ENCODE measurements at regions not wholly inside any gene's neighbourhood (a gene's known extent, or its start where the extent isn't known, plus 50 kb on each side); places are given as distances from the start of the nearest gene placed in this dataset.

DNA sequence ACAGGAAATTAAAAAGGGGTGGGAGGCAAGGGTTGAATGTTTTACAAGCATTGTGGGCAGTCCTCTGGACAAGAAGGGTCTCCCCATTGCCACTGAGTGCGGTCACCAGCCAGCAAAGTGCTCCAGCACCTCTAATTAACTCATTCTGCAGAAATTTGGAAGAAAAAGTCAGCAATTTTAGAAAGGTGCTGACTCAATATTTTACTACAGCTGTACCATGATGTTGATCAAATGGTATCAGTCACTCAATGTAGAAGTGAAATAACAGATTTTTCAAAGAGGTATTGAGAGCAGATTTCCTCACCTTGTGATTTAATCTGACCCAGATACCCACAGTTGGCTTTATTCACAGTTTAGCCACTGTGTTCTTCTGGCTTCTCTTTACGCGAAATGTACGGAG lies 96.7 kb downstream of the PMP22 start:
- H3K9me3 ChIP-seq (ENCODE audit: insufficient read depth in 2 of 2, low read depth in 1 of 2, low read length in 1 of 2): no peaks in the 10 kb centered on the region; a peak in 1 of 4 replicates
- no peak overlapping the region for H3K23ac ChIP-seq (ENCODE audit: insufficient read length)
- no peak for TF ChIP-seq EP300 (IDR thresholded peaks at IDR 0.05; ENCODE audit: borderline replicate concordance in 1 of 2, low read depth in 2 of 2, low read length in 2 of 2)
- no peak for TF ChIP-seq JUN (IDR thresholded peaks at IDR 0.05; ENCODE audit: low read depth, low read length)
- TF ChIP-seq CTBP2 (IDR thresholded peaks at IDR 0.05; ENCODE audit: borderline replicate concordance, insufficient read depth, insufficient read length, low read length): no peak
- no peak for TF ChIP-seq BRCA1 (IDR thresholded peaks at IDR 0.05; ENCODE audit: low read depth, low read length)
- TF ChIP-seq BCL11A (IDR thresholded peaks at IDR 0.05; ENCODE audit: low read depth in 2 of 2, low read length in 2 of 2): no peak
- no peak for TF ChIP-seq MAFK (IDR thresholded peaks at IDR 0.05; ENCODE audit: low read depth, low read length)
- no peak for TF ChIP-seq GTF2F1 (IDR thresholded peaks at IDR 0.05; ENCODE audit: borderline replicate concordance, low read depth, low read length)
- TF ChIP-seq, protein P1, sequence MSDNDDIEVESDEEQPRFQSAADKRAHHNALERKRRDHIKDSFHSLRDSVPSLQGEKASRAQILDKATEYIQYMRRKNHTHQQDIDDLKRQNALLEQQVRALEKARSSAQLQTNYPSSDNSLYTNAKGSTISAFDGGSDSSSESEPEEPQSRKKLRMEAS (IDR thresholded peaks at IDR 0.05): no peak
- no peak overlapping the region for H3K9ac ChIP-seq (replicated peaks in 1 of 4; ENCODE audit: extremely low read depth in 1 of 4, low read depth in 3 of 4, low read length in 3 of 4)
- H2BK20ac ChIP-seq (ENCODE audit: low read length): no peak overlapping the region
- POLR2A ChIA-PET (ENCODE audit: partially characterized antibody): no interaction called here
- no peaks in the 10 kb centered on the region for H3K79me2 ChIP-seq (ENCODE audit: control insufficient read depth in 1 of 2, insufficient read depth in 2 of 2, low read length in 2 of 2)
- H3K36me3 ChIP-seq (ENCODE audit: control insufficient read depth in 2 of 4, insufficient read depth in 4 of 4, low read length in 3 of 4): no peaks in the 10 kb centered on the region
- no peak overlapping the region for H3K4me3 ChIP-seq (ENCODE audit: extremely low read depth in 1 of 4, insufficient read depth in 2 of 4, low read depth in 3 of 4, low read length in 4 of 4)
- no peak overlapping the region for H3K4ac ChIP-seq (replicated peaks; ENCODE audit: insufficient read length, low read depth, low read length)
- no peak overlapping the region for H3K4me2 ChIP-seq (ENCODE audit: insufficient read depth in 1 of 2, low read depth in 2 of 2, low read length in 2 of 2)
- H2BK120ac ChIP-seq (replicated peaks; ENCODE audit: low read depth, low read length): no peak overlapping the region
- no peak overlapping the region for H4K5ac ChIP-seq (ENCODE audit: insufficient read length, low read depth, low read length)
- H2BK12ac ChIP-seq (ENCODE audit: low read depth, low read length): 0 out of 2 replicates have a peak overlapping the region, but pooled peaks have one; percentile 54
- H2BK5ac ChIP-seq (ENCODE audit: low read depth, low read length): no peak overlapping the region
- H2AK5ac ChIP-seq (ENCODE audit: low read depth, low read length): no peak overlapping the region
- no peak overlapping the region for H3K18ac ChIP-seq (ENCODE audit: extremely low read depth, low read length)
- H3K23me2 ChIP-seq (ENCODE audit: low read depth, low read length): no peaks in the 10 kb centered on the region
- CTCF ChIA-PET (ENCODE audit: partially characterized antibody): interaction anchor here (1.0 to 2.3 kb wide), 5 partner anchors 9 to 127 kb away, joined by 3 to 12 read pairs (median 3); no protein-coding TSS in a partner anchor
- 0 out of 7 replicates have a peak, but pooled peaks cover 0 to 3% (median 0%) of the 10 kb centered on the region in 4 experiments for H3K4me1 ChIP-seq (replicated peaks in 1 of 4; ENCODE audit: control insufficient read depth in 3 of 4, insufficient read depth in 4 of 4, low read length in 3 of 4)
- no peaks in the 10 kb centered on the region for H4K20me1 ChIP-seq (replicated peaks in 1 of 2; ENCODE audit: control insufficient read depth in 1 of 2, insufficient read depth in 2 of 2, low read length in 2 of 2)
- DNase-seq (ENCODE audit: low read depth in 1 of 2, low spot score in 2 of 2): no peak
- H3K56ac ChIP-seq (replicated peaks; ENCODE audit: insufficient read length, low read depth, low read length): no peak overlapping the region
- no peak overlapping the region for H2BK15ac ChIP-seq (ENCODE audit: low read length)
- H4K8ac ChIP-seq (ENCODE audit: extremely low read depth, insufficient read depth, low read length): no peak overlapping the region
- no peak for FAIRE-seq
- H3K14ac ChIP-seq (ENCODE audit: insufficient read length): no peak overlapping the region
- no peak overlapping the region for H4K91ac ChIP-seq (replicated peaks; ENCODE audit: insufficient read length, low read length)
- WGBS, 2 experiments (ENCODE audit: extremely low coverage in 1 of 2, insufficient coverage in 1 of 2, insufficient read length in 1 of 2, insufficient replicate concordance in 2 of 2, low coverage in 1 of 2, low lambda C conversion rate in 2 of 2, missing lambda C conversion rate in 1 of 2): 79% methylated on average over 4 of the region's 4 CpGs; no CpG with 5 or more reads in 1 of the 2 experiments
- no peaks in the 10 kb centered on the region for H3K27me3 ChIP-seq (replicated peaks in 1 of 4; ENCODE audit: control insufficient read depth in 3 of 4, extremely low read depth in 1 of 4, insufficient read depth in 3 of 4, low read length in 3 of 4)
- no peaks in the 10 kb centered on the region for H3K79me1 ChIP-seq (ENCODE audit: low read depth, low read length)
- peak overlapping the region; percentile 42; the same call in 1 of the 2 replicates for H2AFZ ChIP-seq (ENCODE audit: low read length)
- H3K27ac ChIP-seq (ENCODE audit: low read depth, low read length): no peak overlapping the region

Data from H1 (cell line).